ENCODE measurements at regions not wholly inside any gene's neighbourhood (a gene's known extent, or its start where the extent isn't known, plus 50 kb on each side); places are given as distances from the start of the nearest gene placed in this dataset.

DNA sequence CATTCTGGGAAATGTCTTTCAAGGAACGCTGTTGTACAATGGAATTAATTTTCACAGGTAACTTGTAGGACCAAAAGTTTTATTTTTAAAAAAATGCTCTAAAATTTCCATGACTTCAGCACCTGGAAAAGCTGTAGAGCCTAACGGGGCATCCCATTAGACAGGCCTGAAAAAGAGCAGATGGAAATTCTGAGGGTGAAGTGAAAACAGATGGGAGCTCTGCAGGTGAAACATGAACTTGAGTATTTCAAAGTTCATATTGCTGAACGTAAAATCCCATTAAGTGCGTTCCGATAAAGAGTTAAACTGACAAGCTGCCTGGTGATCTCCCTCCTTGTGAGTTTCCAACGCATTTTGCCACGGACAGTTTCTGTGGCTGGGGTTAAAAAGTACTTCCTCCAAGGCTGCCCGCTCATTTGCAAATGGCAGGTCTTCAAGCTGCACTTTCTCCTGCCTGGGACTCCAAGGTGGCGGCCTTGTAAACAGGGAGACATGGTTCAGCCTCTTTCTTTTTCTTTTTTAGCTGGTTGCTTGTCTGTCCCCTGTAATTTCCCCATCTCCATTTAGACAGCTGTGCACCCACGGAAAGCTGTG lies 450.4 kb downstream of the FGF9 start:
- no peak overlapping the region for H3K4me3 ChIP-seq (ENCODE audit: extremely low read depth in 1 of 4, insufficient read depth in 2 of 4, low read depth in 3 of 4, low read length in 4 of 4)
- H3K14ac ChIP-seq (ENCODE audit: insufficient read length), result no peak overlapping the region
- H3K79me1 ChIP-seq (ENCODE audit: low read depth, low read length), result no peaks in the 10 kb centered on the region
- no peak overlapping the region for H3K4ac ChIP-seq (replicated peaks; ENCODE audit: insufficient read length, low read depth, low read length)
- no peaks in the 10 kb centered on the region for H3K79me2 ChIP-seq (ENCODE audit: control insufficient read depth in 1 of 2, insufficient read depth in 2 of 2, low read length in 2 of 2)
- H3K4me2 ChIP-seq (ENCODE audit: insufficient read depth in 1 of 2, low read depth in 2 of 2, low read length in 2 of 2), result no peak overlapping the region
- H4K8ac ChIP-seq (ENCODE audit: extremely low read depth, insufficient read depth, low read length), result no peak overlapping the region
- H2BK120ac ChIP-seq (replicated peaks; ENCODE audit: low read depth, low read length), result no peak overlapping the region
- H4K91ac ChIP-seq (replicated peaks; ENCODE audit: insufficient read length, low read length), result no peak overlapping the region
- no peak overlapping the region for H4K5ac ChIP-seq (ENCODE audit: insufficient read length, low read depth, low read length)
- peaks cover 0 to 1% of the 10 kb centered on the region in 2 experiments for H4K20me1 ChIP-seq (replicated peaks in 1 of 2; ENCODE audit: control insufficient read depth in 1 of 2, insufficient read depth in 2 of 2, low read length in 2 of 2)
- H2AFZ ChIP-seq (ENCODE audit: low read length), result no peak overlapping the region
- H3K56ac ChIP-seq (replicated peaks; ENCODE audit: insufficient read length, low read depth, low read length), result no peak overlapping the region
- FAIRE-seq, result no peak
- CTCF ChIA-PET (ENCODE audit: partially characterized antibody), result interaction anchor here (0.6 to 1.5 kb wide), 2 partner anchors 14 to 756 kb away, joined by 4 to 6 read pairs; no protein-coding TSS in a partner anchor
- H2BK5ac ChIP-seq (ENCODE audit: low read depth, low read length), result no peak overlapping the region
- H3K23me2 ChIP-seq (ENCODE audit: low read depth, low read length), result no peaks in the 10 kb centered on the region
- no peak overlapping the region for H3K9ac ChIP-seq (replicated peaks in 1 of 4; ENCODE audit: extremely low read depth in 1 of 4, low read depth in 3 of 4, low read length in 3 of 4)
- POLR2A ChIA-PET (ENCODE audit: partially characterized antibody), result no interaction called here
- TF ChIP-seq HDAC6 (IDR thresholded peaks at IDR 0.05; ENCODE audit: low read depth, low read length) (no peak), TBP (IDR thresholded peaks at IDR 0.05; ENCODE audit: low read depth, low read length) (no peak), RFX5 (IDR thresholded peaks at IDR 0.05; ENCODE audit: borderline replicate concordance, low read depth, low read length) (no peak), CREB1 (IDR thresholded peaks at IDR 0.05) (no peak), FOSL1 (IDR thresholded peaks at IDR 0.05; ENCODE audit: insufficient read depth, low read depth, low read length) (no peak)
- no peak overlapping the region for H2AK5ac ChIP-seq (ENCODE audit: low read depth, low read length)
- H2BK20ac ChIP-seq (ENCODE audit: low read length), result no peak overlapping the region
- no peak overlapping the region for H3K23ac ChIP-seq (ENCODE audit: insufficient read length)
- H3K27me3 ChIP-seq (replicated peaks in 1 of 4; ENCODE audit: control insufficient read depth in 3 of 4, extremely low read depth in 1 of 4, insufficient read depth in 3 of 4, low read length in 3 of 4), result no peaks in the 10 kb centered on the region
- no peaks in the 10 kb centered on the region for H3K4me1 ChIP-seq (replicated peaks in 1 of 4; ENCODE audit: control insufficient read depth in 3 of 4, insufficient read depth in 4 of 4, low read length in 3 of 4)
- no peaks in the 10 kb centered on the region for H3K9me3 ChIP-seq (ENCODE audit: insufficient read depth in 2 of 2, low read depth in 1 of 2, low read length in 1 of 2)
- no peak overlapping the region for H3K27ac ChIP-seq (ENCODE audit: low read depth, low read length)
- 82% methylated on average over 9 of the region's 10 CpGs; no CpG with 5 or more reads in 1 of the 2 experiments for WGBS, 2 experiments (ENCODE audit: extremely low coverage in 1 of 2, insufficient coverage in 1 of 2, insufficient read length in 1 of 2, insufficient replicate concordance in 2 of 2, low coverage in 1 of 2, low lambda C conversion rate in 2 of 2, missing lambda C conversion rate in 1 of 2)
- H3K36me3 ChIP-seq (ENCODE audit: control insufficient read depth in 2 of 4, insufficient read depth in 4 of 4, low read length in 3 of 4), result no peaks in the 10 kb centered on the region
- no peak overlapping the region for H3K18ac ChIP-seq (ENCODE audit: extremely low read depth, low read length)
- no peak overlapping the region for H2BK15ac ChIP-seq (ENCODE audit: low read length)
- no peak for DNase-seq (ENCODE audit: low read depth in 1 of 2, low spot score in 2 of 2)
- H2BK12ac ChIP-seq (ENCODE audit: low read depth, low read length), result no peak overlapping the region
